Hepatocyte (in vitro differentiated cells): ENCODE measurements at regions not wholly inside any gene's neighbourhood (a gene's known extent, or its start where the extent isn't known, plus 50 kb on each side); places are given as distances from the start of the nearest gene placed in this dataset.

ENCODE experiments used
- DNase-seq: peaks from one replicate; pipeline ENCODE4 v3.0.0-alpha.2; 2016; ENCODE audit warnings: low spot score
- H2AFZ ChIP-seq: fragments of 200-600 bp; sonication (generic); 2 replicates; pipeline ENCODE4 v1.6.0; 2016; ENCODE audit warnings: antibody characterized with exemption, mild to moderate bottlenecking
- H3K27ac ChIP-seq: fragments of 200-600 bp; sonication (generic); 2 replicates; pipeline ENCODE4 v1.5.1; 2016; ENCODE audit warnings: mild to moderate bottlenecking
- H3K27me3 ChIP-seq: fragments of 200-600 bp; sonication (generic); 2 replicates; pipeline ENCODE4 v1.6.1; 2016
- H3K36me3 ChIP-seq: fragments of 200-600 bp; sonication (generic); replicated peaks from 2 replicates; pipeline ENCODE4 v1.5.1; 2016; ENCODE audit warnings: low read depth; ENCODE audit not compliant: insufficient read depth
- H3K4me1 ChIP-seq: fragments of 200-600 bp; sonication (generic); 2 replicates; pipeline ENCODE4 v1.5.1; 2016; ENCODE audit warnings: mild to moderate bottlenecking, moderate library complexity; ENCODE audit not compliant: insufficient read depth
- H3K4me2 ChIP-seq: fragments of 200-600 bp; sonication (generic); 2 replicates; pipeline ENCODE4 v1.6.0; 2016
- H3K4me3 ChIP-seq: fragments of 200-600 bp; sonication (generic); 2 replicates; pipeline ENCODE4 v1.5.1; 2016; ENCODE audit warnings: mild to moderate bottlenecking
- H3K79me2 ChIP-seq: fragments of 200-600 bp; sonication (generic); 2 replicates; pipeline ENCODE4 v1.6.0; 2017; ENCODE audit warnings: mild to moderate bottlenecking
- H3K9me2 ChIP-seq: fragments of 200-600 bp; sonication (generic); replicated peaks from 2 replicates; pipeline ENCODE4 v1.6.0; 2017; ENCODE audit warnings: mild to moderate bottlenecking; ENCODE audit not compliant: insufficient read depth
- H3K9me3 ChIP-seq: fragments of 200-600 bp; sonication (generic); 2 replicates; pipeline ENCODE4 v1.5.1; 2016; ENCODE audit warnings: low read depth, mild to moderate bottlenecking
- H4K20me1 ChIP-seq: fragments of 200-600 bp; sonication (generic); 2 replicates; pipeline ENCODE4 v1.6.0; 2016; ENCODE audit warnings: mild to moderate bottlenecking; ENCODE audit not compliant: insufficient read depth, poor library complexity, severe bottlenecking
- EZH2 ChIP-seq: fragments of 200-600 bp; sonication (generic); IDR thresholded peaks from 2 replicates; pipeline ENCODE4 v1.6.1; 2016; ENCODE audit warnings: antibody characterized with exemption, mild to moderate bottlenecking, borderline replicate concordance
- EZH2phosphoT487 ChIP-seq: fragments of 200-600 bp; sonication (generic); IDR thresholded peaks from one replicate; pipeline ENCODE4 v1.6.1; 2018; ENCODE audit warnings: antibody characterized with exemption, mild to moderate bottlenecking, low read depth, moderate library complexity; ENCODE audit not compliant: unreplicated experiment, severe bottlenecking
- WGBS: methylation state at CpG from one replicate; pipeline ENCODE4 v1.1.6; 2016; ENCODE audit warnings: low lambda C conversion rate; ENCODE audit errors: missing lambda C conversion rate; 5-methylcytosine and 5-hydroxymethylcytosine counted together
- TF ChIP-seq, protein P1 (sequence below): fragments of 200-600 bp; sonication (generic); IDR thresholded peaks from 2 replicates; pipeline ENCODE4 v1.5.1; 2016; ENCODE audit warnings: antibody characterized with exemption, mild to moderate bottlenecking; ENCODE audit not compliant: poor library complexity

DNA sequence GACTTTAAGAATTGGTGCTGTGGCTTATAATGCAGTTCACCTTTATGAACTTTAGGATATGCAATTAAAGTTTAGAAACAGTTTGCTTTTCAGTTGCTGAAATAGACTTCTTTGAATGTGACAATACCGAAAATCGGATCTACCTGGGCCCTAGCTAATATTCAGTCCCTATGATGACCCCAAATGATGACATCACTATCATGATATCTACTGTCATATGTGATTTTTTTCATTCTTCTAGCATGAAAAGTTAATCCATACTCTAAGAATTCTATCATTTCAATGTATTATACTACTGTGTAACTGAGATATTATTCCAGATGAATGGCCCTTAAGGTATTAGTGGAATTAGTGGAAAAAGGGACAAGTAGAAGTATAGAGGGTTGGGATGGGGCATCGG, 487.2 kb upstream of the TUSC1 start:
- Histone ChIP-seq H3K79me2 (no peaks in the 10 kb centered on the region), H3K9me3 (no peaks in the 10 kb centered on the region), H3K4me3 (no peak overlapping the region), H3K27me3 (no peaks in the 10 kb centered on the region), H3K4me2 (no peak overlapping the region), H4K20me1 (no peaks in the 10 kb centered on the region), H3K27ac (no peak overlapping the region), H3K4me1 (no peaks in the 10 kb centered on the region), H3K9me2 (no peaks in the 10 kb centered on the region), H3K36me3 (no peaks in the 10 kb centered on the region), H2AFZ (no peak overlapping the region)
- no peak for DNase-seq
- no peak for TF ChIP-seq EZH2
- TF ChIP-seq, protein P1, sequence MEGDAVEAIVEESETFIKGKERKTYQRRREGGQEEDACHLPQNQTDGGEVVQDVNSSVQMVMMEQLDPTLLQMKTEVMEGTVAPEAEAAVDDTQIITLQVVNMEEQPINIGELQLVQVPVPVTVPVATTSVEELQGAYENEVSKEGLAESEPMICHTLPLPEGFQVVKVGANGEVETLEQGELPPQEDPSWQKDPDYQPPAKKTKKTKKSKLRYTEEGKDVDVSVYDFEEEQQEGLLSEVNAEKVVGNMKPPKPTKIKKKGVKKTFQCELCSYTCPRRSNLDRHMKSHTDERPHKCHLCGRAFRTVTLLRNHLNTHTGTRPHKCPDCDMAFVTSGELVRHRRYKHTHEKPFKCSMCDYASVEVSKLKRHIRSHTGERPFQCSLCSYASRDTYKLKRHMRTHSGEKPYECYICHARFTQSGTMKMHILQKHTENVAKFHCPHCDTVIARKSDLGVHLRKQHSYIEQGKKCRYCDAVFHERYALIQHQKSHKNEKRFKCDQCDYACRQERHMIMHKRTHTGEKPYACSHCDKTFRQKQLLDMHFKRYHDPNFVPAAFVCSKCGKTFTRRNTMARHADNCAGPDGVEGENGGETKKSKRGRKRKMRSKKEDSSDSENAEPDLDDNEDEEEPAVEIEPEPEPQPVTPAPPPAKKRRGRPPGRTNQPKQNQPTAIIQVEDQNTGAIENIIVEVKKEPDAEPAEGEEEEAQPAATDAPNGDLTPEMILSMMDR = no peak
- no peak for TF ChIP-seq EZH2phosphoT487
- WGBS = 96% methylated on average over 3 of the region's 3 CpGs

DNA sequence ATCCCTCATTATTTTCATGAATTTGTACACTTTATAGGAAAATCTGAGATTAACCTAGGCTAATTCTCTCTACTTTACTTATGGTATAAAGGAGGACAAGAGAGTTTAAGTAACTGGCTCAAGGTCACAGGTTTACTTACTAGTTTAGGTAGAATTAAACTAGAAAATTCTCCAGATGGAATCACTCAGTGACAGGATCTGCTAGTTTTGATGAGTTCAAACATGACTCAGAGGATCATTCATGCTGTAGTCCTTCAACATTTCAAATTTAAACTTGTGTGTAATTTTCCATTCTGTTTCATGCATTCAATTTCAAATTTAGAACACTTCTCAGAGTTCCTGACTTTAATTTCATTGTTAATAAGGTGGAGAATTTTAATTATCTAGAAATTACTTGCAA, 485.7 kb upstream of the TUSC1 start:
- TF ChIP-seq, protein P1 = no peak
- no peak for TF ChIP-seq EZH2phosphoT487
- TF ChIP-seq EZH2 = no peak
- Histone ChIP-seq H3K27me3 (no peaks in the 10 kb centered on the region), H3K4me1 (no peaks in the 10 kb centered on the region), H3K9me3 (no peaks in the 10 kb centered on the region), H3K36me3 (no peaks in the 10 kb centered on the region), H3K4me3 (no peak overlapping the region), H2AFZ (no peak overlapping the region), H3K79me2 (no peaks in the 10 kb centered on the region), H3K9me2 (no peaks in the 10 kb centered on the region), H3K4me2 (no peak overlapping the region), H3K27ac (no peak overlapping the region), H4K20me1 (no peaks in the 10 kb centered on the region)
- no peak for DNase-seq

DNA sequence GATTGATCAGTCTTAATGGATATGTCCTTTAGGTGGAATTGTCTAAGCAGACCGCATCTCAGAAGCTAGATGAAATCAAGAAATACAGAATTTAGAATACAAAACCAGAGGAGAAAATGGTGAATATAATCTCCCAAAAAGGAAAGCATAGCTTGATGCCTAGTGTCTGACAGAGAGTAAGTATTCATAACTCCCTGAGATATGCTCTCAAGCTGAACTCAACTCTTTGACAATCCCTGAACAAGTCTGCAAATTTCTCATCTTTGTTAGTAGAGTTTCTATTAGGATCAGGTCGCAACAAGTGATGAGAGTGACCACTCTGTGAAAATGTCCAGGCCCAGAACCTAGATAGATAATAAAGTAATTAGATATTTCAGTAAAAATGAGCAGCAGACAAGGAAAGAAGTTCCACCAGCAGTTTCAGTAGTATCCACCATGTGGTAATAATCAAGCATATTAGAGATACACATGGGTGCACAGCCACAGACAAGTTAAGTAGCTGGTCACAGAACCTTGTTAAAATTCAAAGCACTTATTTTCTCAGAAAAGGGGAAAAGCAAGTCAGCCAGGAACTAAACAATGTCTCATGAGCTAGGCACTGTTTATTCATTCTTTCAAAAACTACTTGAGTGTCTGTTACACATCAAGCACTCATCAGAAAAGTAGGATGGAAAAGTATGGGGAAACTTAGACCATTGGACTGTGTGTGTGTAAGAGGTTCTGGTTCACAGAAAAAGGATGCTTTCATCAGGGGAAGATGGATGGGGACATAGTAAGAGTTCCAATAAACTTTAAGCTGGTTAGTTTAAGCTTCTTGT, 481.5 kb upstream of the TUSC1 start:
- no peaks in the 10 kb centered on the region for H3K4me1 ChIP-seq

More for the DNA sequence above, 481.5 kb upstream of the TUSC1 start:
- DNase-seq = no peak
- TF ChIP-seq, protein P1 = no peak
- TF ChIP-seq EZH2phosphoT487 = no peak
- TF ChIP-seq EZH2 = no peak
- no peak overlapping the region for H3K4me3 ChIP-seq
- no peak overlapping the region for H3K4me2 ChIP-seq
- no peaks in the 10 kb centered on the region for H3K79me2 ChIP-seq
- H3K27me3 ChIP-seq = no peaks in the 10 kb centered on the region
- no peaks in the 10 kb centered on the region for H3K36me3 ChIP-seq
- no peaks in the 10 kb centered on the region for H4K20me1 ChIP-seq
- 72% methylated on average over 2 of the region's 2 CpGs for WGBS
- no peak overlapping the region for H3K27ac ChIP-seq
- H2AFZ ChIP-seq = no peak overlapping the region
- no peaks in the 10 kb centered on the region for H3K9me3 ChIP-seq
- H3K9me2 ChIP-seq = no peaks in the 10 kb centered on the region
